HFFc6 (cell line): ENCODE measurements at regions not wholly inside any gene's neighbourhood (a gene's known extent, or its start where the extent isn't known, plus 50 kb on each side); places are given as distances from the start of the nearest gene placed in this dataset.

Source experiments
- DNase-seq: peaks from one replicate; pipeline ENCODE4 v3.0.0-alpha.2; 2018
- H3K27ac Mint-ChIP-seq: 2 replicates; pipeline ENCODE4 v1.8.0; 2020; ENCODE audit warnings: mild to moderate bottlenecking, mixed read lengths
- H3K27me3 Mint-ChIP-seq: 2 replicates; pipeline ENCODE4 v1.8.0; 2021; ENCODE audit warnings: mild to moderate bottlenecking, moderate library complexity, mixed read lengths; ENCODE audit not compliant: insufficient read depth
- H3K36me3 Mint-ChIP-seq: 2 replicates; pipeline ENCODE4 v1.8.0; 2021; ENCODE audit warnings: low read depth, mixed read lengths
- H3K4me1 Mint-ChIP-seq: 2 replicates; pipeline ENCODE4 v1.8.0; 2020; ENCODE audit warnings: low read depth, mixed read lengths
- H3K4me3 Mint-ChIP-seq: 2 replicates; pipeline ENCODE4 v1.8.0; 2020; ENCODE audit warnings: mild to moderate bottlenecking, moderate library complexity, mixed read lengths
- H3K9me3 Mint-ChIP-seq: 2 replicates; pipeline ENCODE4 v1.8.0; 2020; ENCODE audit warnings: mild to moderate bottlenecking, mixed read lengths
- TF ChIP-seq, protein P1 (sequence below): fragments of 200-600 bp; sonication (generic); IDR thresholded peaks from 2 replicates; pipeline ENCODE4 v1.5.0; 2021; ENCODE audit warnings: antibody characterized with exemption, mild to moderate bottlenecking

DNA sequence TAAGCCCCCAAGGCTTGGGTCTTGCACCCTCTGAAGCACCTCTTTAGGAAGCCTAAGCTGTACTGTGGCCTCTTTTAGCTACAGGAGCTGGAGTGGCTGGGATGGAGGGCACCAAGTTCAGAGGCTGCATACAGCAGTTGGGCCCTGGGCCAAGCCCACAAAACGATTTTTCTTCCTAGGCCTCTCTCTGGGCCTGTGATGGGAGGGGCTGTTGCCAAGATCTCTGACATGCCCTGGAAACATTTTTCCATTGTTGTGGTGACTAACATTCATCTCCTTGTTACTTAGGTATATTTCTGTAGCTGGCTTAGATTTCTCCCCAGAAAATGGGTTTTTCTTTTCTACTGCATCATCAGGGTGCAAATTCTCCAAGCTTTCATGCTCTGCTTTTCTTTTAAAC, 375.7 kb upstream of the NPSR1 start:
- TF ChIP-seq, protein P1, sequence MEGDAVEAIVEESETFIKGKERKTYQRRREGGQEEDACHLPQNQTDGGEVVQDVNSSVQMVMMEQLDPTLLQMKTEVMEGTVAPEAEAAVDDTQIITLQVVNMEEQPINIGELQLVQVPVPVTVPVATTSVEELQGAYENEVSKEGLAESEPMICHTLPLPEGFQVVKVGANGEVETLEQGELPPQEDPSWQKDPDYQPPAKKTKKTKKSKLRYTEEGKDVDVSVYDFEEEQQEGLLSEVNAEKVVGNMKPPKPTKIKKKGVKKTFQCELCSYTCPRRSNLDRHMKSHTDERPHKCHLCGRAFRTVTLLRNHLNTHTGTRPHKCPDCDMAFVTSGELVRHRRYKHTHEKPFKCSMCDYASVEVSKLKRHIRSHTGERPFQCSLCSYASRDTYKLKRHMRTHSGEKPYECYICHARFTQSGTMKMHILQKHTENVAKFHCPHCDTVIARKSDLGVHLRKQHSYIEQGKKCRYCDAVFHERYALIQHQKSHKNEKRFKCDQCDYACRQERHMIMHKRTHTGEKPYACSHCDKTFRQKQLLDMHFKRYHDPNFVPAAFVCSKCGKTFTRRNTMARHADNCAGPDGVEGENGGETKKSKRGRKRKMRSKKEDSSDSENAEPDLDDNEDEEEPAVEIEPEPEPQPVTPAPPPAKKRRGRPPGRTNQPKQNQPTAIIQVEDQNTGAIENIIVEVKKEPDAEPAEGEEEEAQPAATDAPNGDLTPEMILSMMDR: no peak
- Mint-ChIP-seq H3K4me3 (no peak overlapping the region), H3K36me3 (peaks cover 8% of the 10 kb centered on the region; the same call in 1 of the 2 replicates), H3K9me3 (peaks cover 8% of the 10 kb centered on the region), H3K27me3 (no peaks in the 10 kb centered on the region), H3K27ac (no peak overlapping the region), H3K4me1 (peaks cover 20% of the 10 kb centered on the region)
- DNase-seq: no peak

DNA sequence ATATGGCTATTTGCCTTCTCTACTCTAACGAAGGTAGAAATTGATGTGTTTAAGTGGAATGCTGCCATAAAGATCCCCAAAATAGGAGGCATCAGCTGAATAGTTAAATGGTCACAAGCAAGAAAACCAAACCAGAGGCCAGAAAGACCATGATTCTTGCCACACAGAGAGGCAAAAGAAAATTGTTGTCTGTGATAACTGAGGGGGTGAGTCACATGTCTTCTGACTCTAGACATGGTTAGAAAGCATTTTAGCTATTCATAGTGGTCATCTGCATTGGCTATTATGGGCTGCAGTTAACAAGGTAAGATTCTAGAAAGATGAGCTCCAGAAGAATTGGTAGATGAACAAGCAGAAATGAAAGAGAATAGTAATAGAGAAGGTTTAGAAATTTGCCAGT, 361.4 kb upstream of the NPSR1 start:
- peak overlapping the region; percentile 67 for H3K27ac Mint-ChIP-seq
- H3K4me1 Mint-ChIP-seq: peaks cover 28% of the 10 kb centered on the region
- H3K36me3 Mint-ChIP-seq: no peaks in the 10 kb centered on the region
- no peaks in the 10 kb centered on the region for H3K9me3 Mint-ChIP-seq
- no peak overlapping the region; the same call in 1 of the 2 replicates for H3K4me3 Mint-ChIP-seq
- peak; percentile 55 for DNase-seq
- no peaks in the 10 kb centered on the region for H3K27me3 Mint-ChIP-seq
- TF ChIP-seq, protein P1: no peak

DNA sequence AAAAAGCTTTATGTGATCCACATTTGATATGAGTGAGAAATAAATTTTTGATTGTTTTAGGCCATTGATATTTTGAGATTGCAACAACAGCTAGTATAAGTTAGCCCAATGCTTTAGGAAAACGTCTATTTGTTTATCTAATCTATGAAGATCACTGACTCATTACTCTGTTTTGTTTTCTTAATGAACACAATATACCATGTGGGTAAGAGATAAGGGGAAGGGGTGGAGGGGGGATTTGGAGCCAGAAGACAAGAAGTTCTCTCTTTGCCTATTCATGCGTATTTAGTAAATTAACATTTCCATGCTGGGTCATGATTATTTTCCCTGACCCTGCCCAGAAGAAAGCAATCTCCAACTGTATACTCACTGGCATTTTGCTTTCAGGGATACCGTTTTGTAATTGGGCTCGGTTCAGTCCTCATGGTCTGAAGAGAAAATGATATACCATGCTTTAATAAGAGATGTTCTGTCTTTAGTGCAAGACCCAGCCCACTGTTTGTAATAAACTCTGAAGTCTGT, 359.5 kb upstream of the NPSR1 start:
- H3K9me3 Mint-ChIP-seq: no peaks in the 10 kb centered on the region
- TF ChIP-seq, protein P1: no peak

DNA sequence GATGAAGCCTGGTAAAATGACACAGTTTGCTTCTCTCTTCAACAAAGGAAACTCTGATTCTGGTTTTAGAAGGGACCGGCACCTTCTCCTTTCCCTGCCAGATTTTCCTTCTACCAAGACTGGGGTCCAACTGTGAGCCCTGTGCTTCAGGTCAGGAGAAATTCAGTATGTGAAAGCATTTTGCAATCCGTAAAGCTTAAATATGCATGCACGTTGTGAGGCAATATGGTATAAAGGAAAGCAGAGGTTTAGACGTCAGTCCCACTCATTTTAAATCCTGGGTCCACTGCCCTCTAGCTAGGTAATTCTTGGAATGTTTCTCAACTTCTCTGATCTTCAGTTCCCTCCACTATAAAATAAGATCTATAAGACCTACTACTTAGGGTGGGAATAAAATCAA, 359.0 kb upstream of the NPSR1 start:
- H3K9me3 Mint-ChIP-seq: no peaks in the 10 kb centered on the region
- H3K27ac Mint-ChIP-seq: no peak overlapping the region
- TF ChIP-seq, protein P1: no peak
- no peaks in the 10 kb centered on the region for H3K27me3 Mint-ChIP-seq
- peaks cover 28% of the 10 kb centered on the region for H3K4me1 Mint-ChIP-seq
- H3K4me3 Mint-ChIP-seq: no peak overlapping the region
- DNase-seq: no peak
- no peaks in the 10 kb centered on the region for H3K36me3 Mint-ChIP-seq

More for the DNA sequence above, 359.5 kb upstream of the NPSR1 start:
- H3K27me3 Mint-ChIP-seq: no peaks in the 10 kb centered on the region
- H3K4me1 Mint-ChIP-seq: peaks cover 28% of the 10 kb centered on the region
- no peak for DNase-seq
- no peaks in the 10 kb centered on the region for H3K36me3 Mint-ChIP-seq
- H3K27ac Mint-ChIP-seq: no peak overlapping the region
- no peak overlapping the region for H3K4me3 Mint-ChIP-seq

DNA sequence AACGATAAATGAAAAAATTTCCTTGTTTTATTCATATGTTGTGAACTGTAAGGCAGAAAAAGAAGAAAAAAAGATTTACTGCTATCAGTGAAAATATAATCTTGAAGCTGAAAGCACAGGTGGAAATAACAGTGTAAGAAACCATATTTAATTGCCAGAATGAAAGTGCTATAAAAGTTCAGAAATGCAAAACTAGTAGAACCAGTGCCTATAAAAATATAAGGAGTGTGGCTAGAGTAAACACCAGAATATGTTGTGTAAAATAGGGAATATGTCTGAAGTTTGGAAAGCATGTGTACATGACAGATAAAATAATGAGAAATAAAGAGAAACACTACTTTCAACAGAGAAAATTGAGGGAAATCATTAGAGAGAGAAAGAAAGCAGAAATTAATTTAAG, 350.5 kb upstream of the NPSR1 start:
- H3K9me3 Mint-ChIP-seq: peaks cover 14% of the 10 kb centered on the region
- DNase-seq: no peak
- peaks cover 7% of the 10 kb centered on the region; the same call in 1 of the 2 replicates for H3K4me1 Mint-ChIP-seq
- H3K36me3 Mint-ChIP-seq: peaks cover 17% of the 10 kb centered on the region
- H3K4me3 Mint-ChIP-seq: no peak overlapping the region
- H3K27ac Mint-ChIP-seq: no peak overlapping the region
- TF ChIP-seq, protein P1: no peak
- H3K27me3 Mint-ChIP-seq: no peaks in the 10 kb centered on the region

DNA sequence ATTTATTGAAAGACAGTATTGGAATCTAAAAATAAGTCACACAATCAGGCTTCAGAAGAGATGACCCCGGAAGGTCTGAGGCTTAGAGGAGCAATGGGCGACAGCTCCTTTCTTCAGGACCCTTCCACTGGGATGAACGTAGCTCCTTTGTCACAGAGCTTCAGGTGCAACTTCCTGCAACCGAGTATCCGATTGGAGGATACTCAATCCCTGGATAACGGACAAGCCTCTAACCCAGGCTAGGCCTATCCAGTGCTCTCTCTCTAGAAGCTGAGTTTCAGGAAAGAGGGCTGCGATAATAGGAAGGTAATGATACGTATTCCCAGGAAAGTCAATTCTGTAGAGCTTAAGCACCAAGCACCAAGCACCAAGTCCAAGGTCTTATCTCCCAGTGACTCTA, 349.4 kb upstream of the NPSR1 start:
- Mint-ChIP-seq H3K4me1 (peaks cover 15% of the 10 kb centered on the region), H3K36me3 (peaks cover 22% of the 10 kb centered on the region), H3K27ac (no peak overlapping the region), H3K9me3 (peaks cover 20% of the 10 kb centered on the region), H3K4me3 (no peak overlapping the region), H3K27me3 (no peaks in the 10 kb centered on the region)
- TF ChIP-seq, protein P1: no peak
- no peak for DNase-seq
